H9 (cell line): ENCODE measurements at regions not wholly inside any gene's neighbourhood (a gene's known extent, or its start where the extent isn't known, plus 50 kb on each side); places are given as distances from the start of the nearest gene placed in this dataset.

Experiments
- DNase-seq: peaks from one replicate; pipeline ENCODE4 v3.0.0-alpha.2; 2017
- H2AFZ ChIP-seq: one replicate; pipeline ENCODE4 v1.6.1; 2013; ENCODE audit warnings: mild to moderate bottlenecking, low read length, control low read depth, moderate library complexity
- H2AK5ac ChIP-seq: 2 replicates; pipeline ENCODE4 v1.6.1; 2013; ENCODE audit warnings: low read length, control low read depth, mixed read lengths; ENCODE audit not compliant: insufficient read length
- H2BK120ac ChIP-seq: one replicate; pipeline ENCODE4 v1.6.1; 2013; ENCODE audit warnings: low read depth, mild to moderate bottlenecking, low read length, control low read depth, inconsistent platforms; ENCODE audit not compliant: poor library complexity, severe bottlenecking
- H2BK12ac ChIP-seq: 2 replicates; pipeline ENCODE4 v1.6.1; 2013; ENCODE audit warnings: low read length, control low read depth, mixed read lengths, low read depth; ENCODE audit not compliant: insufficient read length
- H2BK15ac ChIP-seq: 2 replicates; pipeline ENCODE4 v1.6.1; 2013; ENCODE audit warnings: low read depth, low read length, control low read depth
- H2BK20ac ChIP-seq: one replicate; pipeline ENCODE4 v1.6.1; 2013; ENCODE audit warnings: low read depth, mild to moderate bottlenecking, low read length, control low read depth, inconsistent platforms; ENCODE audit not compliant: poor library complexity, severe bottlenecking
- H2BK5ac ChIP-seq: 2 replicates; pipeline ENCODE4 v1.6.1; 2013; ENCODE audit warnings: low read length, control low read depth, mixed read lengths; ENCODE audit not compliant: insufficient read length
- H3K14ac ChIP-seq: 2 replicates; pipeline ENCODE4 v1.6.1; 2013; ENCODE audit warnings: low read length, control low read depth; ENCODE audit not compliant: insufficient read depth
- H3K18ac ChIP-seq: 2 replicates; pipeline ENCODE4 v1.6.1; 2013; ENCODE audit warnings: low read depth, mild to moderate bottlenecking, mixed read lengths, low read length, control low read depth; ENCODE audit not compliant: insufficient read length
- H3K23ac ChIP-seq: 2 replicates; pipeline ENCODE4 v1.6.1; 2013; ENCODE audit warnings: low read length, control low read depth, mixed read lengths, low read depth; ENCODE audit not compliant: insufficient read length
- H3K23me2 ChIP-seq: 2 replicates; pipeline ENCODE4 v1.6.1; 2013; ENCODE audit warnings: low read depth, mild to moderate bottlenecking, mixed read lengths, low read length, control low read depth; ENCODE audit not compliant: insufficient read length, poor library complexity, severe bottlenecking
- H3K27ac ChIP-seq: 2 replicates; pipeline ENCODE4 v1.5.1; 2013; ENCODE audit warnings: low read length, control low read depth, mixed read lengths, low read depth; ENCODE audit not compliant: insufficient read length
- H3K27me3 ChIP-seq: 2 replicates; pipeline ENCODE4 v1.6.1; 2013; ENCODE audit warnings: low read length, control low read depth, inconsistent platforms; ENCODE audit not compliant: insufficient read depth
- H3K4ac ChIP-seq: 2 replicates; pipeline ENCODE4 v1.6.1; 2013; ENCODE audit warnings: low read depth, mild to moderate bottlenecking, control low read depth, inconsistent platforms, low read length, moderate library complexity
- H3K4me1 ChIP-seq: 2 replicates; pipeline ENCODE4 v1.6.1; 2013; ENCODE audit warnings: low read length, control low read depth, inconsistent platforms; ENCODE audit not compliant: insufficient read depth
- H3K4me2 ChIP-seq: 2 replicates; pipeline ENCODE4 v1.6.1; 2013; ENCODE audit warnings: low read length, control low read depth, mixed read lengths; ENCODE audit not compliant: insufficient read length, insufficient read depth
- H3K56ac ChIP-seq: 2 replicates; pipeline ENCODE4 v1.6.1; 2013; ENCODE audit warnings: low read depth, mild to moderate bottlenecking, mixed read lengths, low read length, control low read depth; ENCODE audit not compliant: insufficient read length
- H3K79me1 ChIP-seq: 2 replicates; pipeline ENCODE4 v1.6.1; 2013; ENCODE audit warnings: low read depth, mild to moderate bottlenecking, moderate library complexity, low read length, control low read depth, inconsistent platforms; ENCODE audit not compliant: insufficient read depth, poor library complexity, severe bottlenecking
- H3K79me2 ChIP-seq: 2 replicates; pipeline ENCODE4 v1.6.1; 2013; ENCODE audit warnings: low read length, control low read depth, inconsistent platforms; ENCODE audit not compliant: insufficient read depth
- H3K9ac ChIP-seq: 2 replicates; pipeline ENCODE4 v1.6.1; 2013; ENCODE audit warnings: low read length, control low read depth, mixed read lengths; ENCODE audit not compliant: insufficient read length; ENCODE audit errors: extremely low read depth
- H3K9me3 ChIP-seq: one replicate; pipeline ENCODE4 v1.6.1; 2013; ENCODE audit warnings: low read depth, low read length, inconsistent platforms; ENCODE audit not compliant: control insufficient read depth
- H3T11ph ChIP-seq: one replicate; pipeline ENCODE4 v1.6.1; 2013; ENCODE audit warnings: mild to moderate bottlenecking, low read length, control low read depth, inconsistent platforms
- H4K20me1 ChIP-seq: one replicate; pipeline ENCODE4 v1.6.1; 2013; ENCODE audit not compliant: control insufficient read depth, insufficient read length, insufficient read depth
- H4K5ac ChIP-seq: 2 replicates; pipeline ENCODE4 v1.6.1; 2013; ENCODE audit warnings: low read depth, mild to moderate bottlenecking, mixed read lengths, low read length, control low read depth; ENCODE audit not compliant: insufficient read length
- H4K8ac ChIP-seq: replicated peaks from 2 replicates; pipeline ENCODE4 v1.6.1; 2013; ENCODE audit warnings: low read length, control low read depth, mixed read lengths, low read depth; ENCODE audit not compliant: insufficient read length
- H4K91ac ChIP-seq: 2 replicates; pipeline ENCODE4 v1.6.1; 2013; ENCODE audit warnings: low read depth, mild to moderate bottlenecking, moderate library complexity, mixed read lengths, low read length, control low read depth; ENCODE audit not compliant: insufficient read length
- H3K27ac Mint-ChIP-seq, 3 experiments: 2 replicates in 2 of 3; 3 replicates in 1 of 3; pipeline ENCODE4 v1.8.0; 2020 to 2021; ENCODE audit warnings: mixed read lengths in 3 of 3, mild to moderate bottlenecking in 1 of 3, moderate library complexity in 1 of 3
- H3K27me3 Mint-ChIP-seq: 2 replicates; pipeline ENCODE4 v1.8.0; 2021; ENCODE audit warnings: low read depth, mild to moderate bottlenecking, moderate library complexity, mixed read lengths
- H3K36me3 Mint-ChIP-seq, 3 experiments: 2 replicates in 2 of 3; 3 replicates in 1 of 3; pipeline ENCODE4 v1.8.0; 2020 to 2021; ENCODE audit warnings: low read depth in 3 of 3, mixed read lengths in 3 of 3; ENCODE audit not compliant: insufficient read depth in 1 of 3
- H3K4me1 Mint-ChIP-seq, 2 experiments: 2 replicates each; pipeline ENCODE4 v1.8.0; 2020; ENCODE audit warnings: mixed read lengths in 2 of 2
- H3K4me3 Mint-ChIP-seq, 2 experiments: 2 replicates in 1 of 2; 3 replicates in 1 of 2; pipeline ENCODE4 v1.8.0; 2020 to 2021; ENCODE audit warnings: mild to moderate bottlenecking in 2 of 2, mixed read lengths in 2 of 2, moderate library complexity in 1 of 2
- H3K9me3 Mint-ChIP-seq, 2 experiments: 2 replicates in 1 of 2; 3 replicates in 1 of 2; pipeline ENCODE4 v1.8.0; 2020; ENCODE audit warnings: mild to moderate bottlenecking in 2 of 2, mixed read lengths in 2 of 2, moderate library complexity in 1 of 2
- WGBS: extraction: QIAGEN DNeasy Blood & Tissue Kit; methylation state at CpG from one replicate; pipeline ENCODE4 v1.1.7; 2013; ENCODE audit warnings: missing lambda C conversion rate, low lambda C conversion rate, mixed read lengths; ENCODE audit not compliant: insufficient read length; ENCODE audit errors: extremely low coverage; 5-methylcytosine and 5-hydroxymethylcytosine counted together
- TF ChIP-seq, protein P1 (sequence below): fragments of 200-600 bp; sonication (generic); conservative IDR thresholded peaks from 3 replicates; pipeline ENCODE4 v1.8.0; 2021; ENCODE audit warnings: antibody characterized with exemption, mild to moderate bottlenecking

DNA sequence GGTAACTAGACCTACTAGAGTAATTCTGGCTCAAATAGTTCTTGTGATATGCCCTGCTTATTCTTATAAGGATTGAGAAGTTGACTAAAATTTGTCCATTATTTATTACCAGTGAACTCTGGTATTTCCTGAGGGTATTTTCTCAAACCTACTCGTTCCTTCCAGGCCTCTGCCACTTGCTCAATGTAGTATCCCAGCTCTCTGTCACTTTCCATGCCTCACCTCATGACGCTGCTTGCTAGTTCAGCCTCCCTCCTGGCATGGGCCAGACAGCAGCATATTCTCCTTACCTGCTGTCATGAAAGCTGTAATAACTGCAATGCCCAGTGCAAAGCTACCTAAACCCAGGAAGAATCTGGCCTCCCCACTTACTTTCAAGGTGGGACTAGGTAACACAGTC, 602.9 kb upstream of the ADAMTS5 start:
- Histone ChIP-seq H3K79me2 (no peaks in the 10 kb centered on the region), H3K4me2 (no peak overlapping the region), H4K20me1 (no peaks in the 10 kb centered on the region), H3K9ac (no peak overlapping the region), H2BK15ac (no peak overlapping the region), H3K56ac (no peak overlapping the region), H3K27ac (no peak overlapping the region), H2BK5ac (no peak overlapping the region), H3T11ph (no peak overlapping the region), H3K4ac (no peak overlapping the region), H4K5ac (no peak overlapping the region), H2AK5ac (no peak overlapping the region), H4K8ac (no peak overlapping the region), H3K23me2 (no peaks in the 10 kb centered on the region), H3K4me1 (no peaks in the 10 kb centered on the region), H2AFZ (no peak overlapping the region), H4K91ac (no peak overlapping the region), H2BK120ac (no peak overlapping the region), H3K9me3 (no peaks in the 10 kb centered on the region), H2BK20ac (no peak overlapping the region), H3K27me3 (no peaks in the 10 kb centered on the region), H3K79me1 (no peaks in the 10 kb centered on the region), H3K18ac (no peak overlapping the region), H2BK12ac (no peak overlapping the region), H3K23ac (no peak overlapping the region), H3K14ac (no peak overlapping the region)
- no peak overlapping the region for H3K4me3 Mint-ChIP-seq
- no CpG with 5 or more reads among the region's 2 CpGs for WGBS
- H3K4me1 Mint-ChIP-seq, result no peaks in the 10 kb centered on the region
- no peaks in the 10 kb centered on the region for H3K27me3 Mint-ChIP-seq
- TF ChIP-seq, protein P1, sequence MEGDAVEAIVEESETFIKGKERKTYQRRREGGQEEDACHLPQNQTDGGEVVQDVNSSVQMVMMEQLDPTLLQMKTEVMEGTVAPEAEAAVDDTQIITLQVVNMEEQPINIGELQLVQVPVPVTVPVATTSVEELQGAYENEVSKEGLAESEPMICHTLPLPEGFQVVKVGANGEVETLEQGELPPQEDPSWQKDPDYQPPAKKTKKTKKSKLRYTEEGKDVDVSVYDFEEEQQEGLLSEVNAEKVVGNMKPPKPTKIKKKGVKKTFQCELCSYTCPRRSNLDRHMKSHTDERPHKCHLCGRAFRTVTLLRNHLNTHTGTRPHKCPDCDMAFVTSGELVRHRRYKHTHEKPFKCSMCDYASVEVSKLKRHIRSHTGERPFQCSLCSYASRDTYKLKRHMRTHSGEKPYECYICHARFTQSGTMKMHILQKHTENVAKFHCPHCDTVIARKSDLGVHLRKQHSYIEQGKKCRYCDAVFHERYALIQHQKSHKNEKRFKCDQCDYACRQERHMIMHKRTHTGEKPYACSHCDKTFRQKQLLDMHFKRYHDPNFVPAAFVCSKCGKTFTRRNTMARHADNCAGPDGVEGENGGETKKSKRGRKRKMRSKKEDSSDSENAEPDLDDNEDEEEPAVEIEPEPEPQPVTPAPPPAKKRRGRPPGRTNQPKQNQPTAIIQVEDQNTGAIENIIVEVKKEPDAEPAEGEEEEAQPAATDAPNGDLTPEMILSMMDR, result no peak
- no peaks in the 10 kb centered on the region for H3K9me3 Mint-ChIP-seq
- H3K36me3 Mint-ChIP-seq, result no peaks in the 10 kb centered on the region
- no peak overlapping the region for H3K27ac Mint-ChIP-seq
- DNase-seq, result no peak
